Coronary artery (tissue), 2 donors: ENCODE measurements at regions not wholly inside any gene's neighbourhood (a gene's known extent, or its start where the extent isn't known, plus 50 kb on each side); places are given as distances from the start of the nearest gene placed in this dataset.

Experiments used
- DNase-seq: peaks from one replicate; pipeline ENCODE4 v3.0.0-alpha.2; 2017; ENCODE audit warnings: low spot score
- H3K27ac ChIP-seq, 2 donors: fragments of 200-600 bp; sonication (generic); one replicate each; pipeline ENCODE4 v1.5.1; 2016 to 2019
- H3K4me3 ChIP-seq: fragments of 200-600 bp; sonication (generic); 2 replicates; pipeline ENCODE4 v1.5.1; 2016; ENCODE audit warnings: mild to moderate bottlenecking, moderate library complexity
- CTCF ChIP-seq: fragments of 200-600 bp; sonication (generic); IDR thresholded peaks from one replicate; pipeline ENCODE4 v1.5.1; 2019; ENCODE audit warnings: antibody characterized with exemption

- no peak for TF ChIP-seq CTCF
- no peak overlapping the region for H3K27ac ChIP-seq
- H3K4me3 ChIP-seq, result no peak overlapping the region
- no peak for DNase-seq
These were observed 257.9 kb downstream of the PTEN start for GRCh38 chr10:88121361-88121760.

- no peak for TF ChIP-seq CTCF
- DNase-seq, result no peak
- no peak overlapping the region for H3K4me3 ChIP-seq
- H3K27ac ChIP-seq, result no peak overlapping the region
These were observed 258.7 kb downstream of the PTEN start for GRCh38 chr10:88122145-88122544.

- DNase-seq, result no peak
- TF ChIP-seq CTCF, result no peak
- H3K27ac ChIP-seq, result no peak overlapping the region
- no peak overlapping the region for H3K4me3 ChIP-seq
These were observed 259.2 kb downstream of the PTEN start for GRCh38 chr10:88122576-88122975.

- H3K27ac ChIP-seq, result no peak overlapping the region
- H3K4me3 ChIP-seq, result no peak overlapping the region
- no peak for DNase-seq
- TF ChIP-seq CTCF, result no peak
These were observed 262.3 kb downstream of the PTEN start for GRCh38 chr10:88125766-88126165.

GRCh38 chr10:88126699-88127098 is 263.3 kb downstream of the PTEN start:
- no peak for TF ChIP-seq CTCF
- Histone ChIP-seq H3K4me3 (no peak overlapping the region), H3K27ac (no peak overlapping the region)
- DNase-seq, result no peak

GRCh38 chr10:88127269-88127668 is 263.8 kb downstream of the PTEN start:
- no peak overlapping the region for H3K4me3 ChIP-seq
- no peak for DNase-seq
- no peak overlapping the region for H3K27ac ChIP-seq
- TF ChIP-seq CTCF, result no peak

GRCh38 chr10:88127766-88128165 is 264.3 kb downstream of the PTEN start:
- DNase-seq, result no peak
- no peak overlapping the region for H3K27ac ChIP-seq
- no peak for TF ChIP-seq CTCF
- H3K4me3 ChIP-seq, result no peak overlapping the region
